BLaER1 treated with 17β-estradiol and CSF1 and Interleukin-3, amounts not matched to agents 10 nM and 100 nM (cell line): ENCODE measurements at regions not wholly inside any gene's neighbourhood (a gene's known extent, or its start where the extent isn't known, plus 50 kb on each side); places are given as distances from the start of the nearest gene placed in this dataset.

Experiments
- H3K27ac ChIP-seq, 11 experiments: shearing (Covaris generic); formaldehyde crosslinking; 2 replicates each; pipeline ENCODE4 v1.8.1; 2022
- H3K27me3 ChIP-seq, 11 experiments: shearing (Covaris generic); formaldehyde crosslinking; 2 replicates each; pipeline ENCODE4 v1.8.1; 2022
- H3K36me3 ChIP-seq, 11 experiments: shearing (Covaris generic); formaldehyde crosslinking; 2 replicates each; pipeline ENCODE4 v1.8.1; 2022
- H3K4me1 ChIP-seq, 10 experiments: shearing (Covaris generic); formaldehyde crosslinking; 2 replicates each; pipeline ENCODE4 v1.8.1; 2022
- H3K4me2 ChIP-seq, 11 experiments: shearing (Covaris generic); formaldehyde crosslinking; 2 replicates each; pipeline ENCODE4 v1.8.1; 2022
- H3K4me3 ChIP-seq, 10 experiments: shearing (Covaris generic); formaldehyde crosslinking; 2 replicates each; pipeline ENCODE4 v1.8.1; 2022
- H3K9ac ChIP-seq, 11 experiments: shearing (Covaris generic); formaldehyde crosslinking; 2 replicates each; pipeline ENCODE4 v1.8.1; 2022
- H3K9me3 ChIP-seq, 11 experiments: shearing (Covaris generic); formaldehyde crosslinking; replicated peaks in 1 of 11; 2 replicates each; pipeline ENCODE4 v1.8.1; 2022
- H4K20me1 ChIP-seq, 11 experiments: shearing (Covaris generic); formaldehyde crosslinking; 2 replicates each; pipeline ENCODE4 v1.8.1; 2022
- Cebpa-rat ChIP-seq, 11 experiments: shearing (Covaris generic); IDR thresholded peaks; 2 replicates each; pipeline ENCODE4 v1.8.1; 2022

DNA sequence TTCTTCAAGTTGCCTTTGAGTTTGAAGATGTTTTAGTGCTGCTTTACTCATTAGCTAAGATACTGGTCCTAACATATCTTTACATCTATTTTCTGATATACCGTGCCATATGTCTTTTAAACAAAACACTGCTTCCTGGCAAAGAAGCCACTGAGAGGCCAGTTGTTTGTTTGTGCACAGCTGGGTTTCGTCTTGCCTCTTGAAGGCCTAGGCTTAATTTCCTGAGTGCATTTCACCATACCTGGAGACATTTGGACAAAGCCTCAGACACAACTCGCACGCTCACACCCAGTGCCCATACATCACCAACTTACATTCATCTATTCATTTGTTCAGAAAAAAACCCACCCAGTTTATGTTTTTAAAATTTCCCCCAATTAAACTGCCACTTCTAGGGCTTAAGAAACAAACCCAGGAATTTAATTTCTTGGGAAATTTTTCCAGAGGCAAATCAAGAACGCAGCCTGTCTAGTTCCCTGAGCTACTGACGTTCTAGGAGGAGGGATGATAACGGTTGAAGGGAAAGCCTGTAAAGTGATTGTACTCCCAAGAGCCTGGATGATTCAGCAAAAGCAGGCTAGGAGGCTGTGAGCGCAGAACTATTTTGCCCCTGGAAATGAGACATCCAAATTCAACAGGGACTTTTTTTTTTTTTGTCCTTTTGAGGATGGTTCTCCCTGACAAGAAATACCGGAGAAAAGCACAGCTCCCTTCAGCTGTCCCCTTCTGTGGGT is 77.7 kb downstream of the OLIG3 start:
- peaks cover 0 to 16% (median 7%) of the 10 kb centered on the region in 11 experiments; a peak in 11 of 22 replicates for H3K9me3 ChIP-seq
- H3K27me3 ChIP-seq: 0 out of 22 replicates have a peak, but pooled peaks cover 0 to 6% (median 0%) of the 10 kb centered on the region in 11 experiments
- H3K27ac ChIP-seq: peak overlapping the region in 7 of 11 experiments; percentile 3 to 44 (median 15); a peak in 8 of 22 replicates
- no peaks in the 10 kb centered on the region for H4K20me1 ChIP-seq
- H3K4me1 ChIP-seq: peaks cover 13 to 40% (median 35%) of the 10 kb centered on the region in 10 experiments
- peak overlapping the region in 10 of 11 experiments; percentile 31 to 63 (median 46); a peak in 19 of 22 replicates for H3K4me2 ChIP-seq
- no peak for TF ChIP-seq Cebpa-rat (IDR thresholded peaks at IDR 0.05)
- peak overlapping the region in 2 of 11 experiments; percentile 19 to 25; a peak in 1 of 22 replicates for H3K9ac ChIP-seq
- H3K36me3 ChIP-seq: no peaks in the 10 kb centered on the region
- no peak overlapping the region for H3K4me3 ChIP-seq

DNA sequence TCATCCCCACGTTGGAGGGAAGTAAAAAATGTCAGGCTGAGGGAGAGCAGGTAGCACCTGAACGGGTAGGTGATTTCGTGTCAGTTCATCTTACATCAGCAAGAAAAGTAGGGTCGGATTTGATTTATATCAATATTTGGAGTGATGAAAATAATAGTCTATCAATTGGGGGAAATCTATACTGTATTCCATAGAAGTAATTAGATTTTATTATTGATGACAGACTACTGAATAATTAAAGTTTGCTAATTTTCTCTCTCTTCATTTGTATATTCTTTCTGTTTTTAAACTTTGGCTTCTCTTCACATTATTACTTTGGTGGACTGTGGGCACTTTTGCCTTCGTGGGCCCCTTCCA is 78.4 kb downstream of the OLIG3 start:
- Histone ChIP-seq H3K4me2 (peak overlapping the region in 10 of 11 experiments; percentile 52 to 83 (median 70); a peak in 15 of 22 replicates), H3K27me3 (0 out of 22 replicates have a peak, but pooled peaks cover 0 to 6% (median 0%) of the 10 kb centered on the region in 11 experiments), H3K36me3 (no peaks in the 10 kb centered on the region), H3K4me1 (peaks cover 13 to 40% (median 35%) of the 10 kb centered on the region in 10 experiments), H3K9ac (no peak overlapping the region), H3K9me3 (peaks cover 0 to 16% (median 4%) of the 10 kb centered on the region in 11 experiments; a peak in 8 of 22 replicates), H4K20me1 (no peaks in the 10 kb centered on the region), H3K27ac (no peak overlapping the region; a peak in 1 of 22 replicates), H3K4me3 (no peak overlapping the region)
- no peak for TF ChIP-seq Cebpa-rat (IDR thresholded peaks at IDR 0.05)

DNA sequence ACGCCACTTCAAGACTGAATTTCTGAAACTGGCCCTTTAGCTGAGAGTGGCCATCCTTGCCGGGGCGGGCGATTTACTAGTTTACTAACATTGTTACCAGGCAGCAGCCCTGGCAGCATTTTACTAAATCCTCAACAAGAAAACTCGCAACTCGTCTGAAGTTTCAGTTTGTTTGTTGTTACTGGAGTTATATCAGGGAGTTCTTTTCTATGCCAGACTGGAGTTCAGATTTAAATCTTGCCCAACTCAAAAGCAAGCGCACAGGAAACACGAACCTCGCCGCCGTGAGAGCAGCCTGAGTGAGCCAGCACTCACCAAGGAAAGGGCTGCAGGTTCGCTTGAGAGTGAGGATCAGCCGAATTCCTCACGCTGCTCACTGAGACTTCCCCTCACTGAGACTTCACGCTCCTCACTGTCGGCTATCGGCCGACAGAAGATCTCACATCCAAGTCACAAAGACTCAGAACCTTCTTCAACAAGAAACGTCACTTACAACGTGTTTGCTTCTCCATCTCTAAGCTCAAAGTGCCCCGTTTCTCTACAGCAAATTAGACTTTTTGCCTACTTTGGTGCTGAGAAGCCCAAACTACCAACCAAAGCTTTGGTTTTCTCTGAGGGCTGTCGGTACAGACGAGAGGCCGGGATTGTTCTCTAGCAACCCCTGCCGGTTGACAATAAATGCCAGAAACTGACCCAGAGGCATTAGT is 78.9 kb downstream of the OLIG3 start:
- H3K27me3 ChIP-seq: 0 out of 22 replicates have a peak, but pooled peaks cover 0 to 6% (median 0%) of the 10 kb centered on the region in 11 experiments
- H3K4me1 ChIP-seq: peaks cover 13 to 40% (median 35%) of the 10 kb centered on the region in 10 experiments
- TF ChIP-seq Cebpa-rat (IDR thresholded peaks at IDR 0.05): no peak
- H3K9me3 ChIP-seq: peaks cover 0 to 16% (median 4%) of the 10 kb centered on the region in 11 experiments; a peak in 8 of 22 replicates
- peak overlapping the region; percentile 52 to 83 (median 69) for H3K4me2 ChIP-seq
- peak overlapping the region in 8 of 11 experiments; percentile 8 to 59 (median 30); a peak in 12 of 22 replicates for H3K27ac ChIP-seq
- peak overlapping the region in 10 of 11 experiments; percentile 14 to 61 (median 48); a peak in 19 of 22 replicates for H3K9ac ChIP-seq
- no peaks in the 10 kb centered on the region for H4K20me1 ChIP-seq
- no peaks in the 10 kb centered on the region for H3K36me3 ChIP-seq
- peak overlapping the region in 9 of 10 experiments; percentile 11 to 52 (median 35); a peak in 12 of 20 replicates for H3K4me3 ChIP-seq

DNA sequence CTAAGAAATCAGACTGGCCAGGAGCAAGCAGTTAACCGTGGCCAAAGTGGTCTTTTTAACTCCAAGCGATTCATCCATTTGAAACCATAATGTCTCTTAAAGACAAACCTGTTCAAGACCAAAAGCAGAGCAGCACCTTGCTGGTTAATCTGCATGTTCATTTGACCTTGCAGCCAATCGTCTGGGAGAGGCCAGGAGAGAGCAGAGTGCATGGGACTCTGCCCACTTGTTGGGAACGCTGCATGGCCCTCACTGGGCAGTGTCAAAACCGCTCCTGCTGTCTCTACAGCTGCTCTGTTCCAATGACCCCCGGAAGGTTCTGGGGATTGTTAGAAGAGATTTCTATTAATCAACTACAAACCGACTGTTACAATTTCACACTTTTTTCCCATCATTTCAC is 79.6 kb downstream of the OLIG3 start:
- peak overlapping the region in 10 of 11 experiments; percentile 52 to 83 (median 68); a peak in 13 of 22 replicates for H3K4me2 ChIP-seq
- peaks cover 0 to 14% (median 4%) of the 10 kb centered on the region in 11 experiments; a peak in 8 of 22 replicates for H3K9me3 ChIP-seq
- peaks cover 13 to 40% (median 35%) of the 10 kb centered on the region in 10 experiments for H3K4me1 ChIP-seq
- no peak for TF ChIP-seq Cebpa-rat (IDR thresholded peaks at IDR 0.05)
- no peaks in the 10 kb centered on the region for H3K36me3 ChIP-seq
- 0 out of 22 replicates have a peak, but pooled peaks cover 0 to 6% (median 0%) of the 10 kb centered on the region in 11 experiments for H3K27me3 ChIP-seq
- no peaks in the 10 kb centered on the region for H4K20me1 ChIP-seq
- peak overlapping the region in 1 of 11 experiments; percentile 54; a peak in 1 of 22 replicates for H3K27ac ChIP-seq
- peak overlapping the region in 1 of 11 experiments; percentile 48; a peak in 1 of 22 replicates for H3K9ac ChIP-seq
- H3K4me3 ChIP-seq: peak overlapping the region in 1 of 10 experiments; percentile 52; a peak in 1 of 20 replicates

DNA sequence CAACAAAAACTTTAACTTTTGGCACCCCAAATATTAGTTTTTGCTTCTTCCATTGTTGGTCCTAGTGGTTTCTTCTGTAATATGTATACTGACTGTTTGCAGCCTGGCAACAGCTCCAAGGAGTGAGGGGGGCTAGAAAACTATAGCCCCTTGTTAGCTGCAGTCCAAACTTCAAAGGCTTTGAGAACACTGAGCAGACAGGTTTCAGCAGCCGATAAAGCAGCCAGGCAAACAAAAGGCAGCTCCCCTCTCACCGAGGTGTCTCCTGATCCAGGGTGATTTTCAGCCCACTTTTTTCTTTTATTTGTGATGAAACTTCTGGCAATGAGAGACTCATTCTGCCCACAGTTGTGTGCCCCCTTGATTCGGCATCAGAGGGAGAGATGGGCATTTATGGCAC is 80.7 kb downstream of the OLIG3 start:
- Histone ChIP-seq H3K9me3 (peaks cover 0 to 8% (median 4%) of the 10 kb centered on the region in 11 experiments; a peak in 5 of 22 replicates), H4K20me1 (no peaks in the 10 kb centered on the region), H3K9ac (no peak overlapping the region), H3K27ac (no peak overlapping the region), H3K4me2 (no peak overlapping the region), H3K27me3 (0 out of 22 replicates have a peak, but pooled peaks cover 0 to 6% (median 0%) of the 10 kb centered on the region in 11 experiments), H3K36me3 (no peaks in the 10 kb centered on the region), H3K4me1 (peaks cover 13 to 34% (median 29%) of the 10 kb centered on the region in 10 experiments), H3K4me3 (no peak overlapping the region)
- TF ChIP-seq Cebpa-rat (IDR thresholded peaks at IDR 0.05): no peak

DNA sequence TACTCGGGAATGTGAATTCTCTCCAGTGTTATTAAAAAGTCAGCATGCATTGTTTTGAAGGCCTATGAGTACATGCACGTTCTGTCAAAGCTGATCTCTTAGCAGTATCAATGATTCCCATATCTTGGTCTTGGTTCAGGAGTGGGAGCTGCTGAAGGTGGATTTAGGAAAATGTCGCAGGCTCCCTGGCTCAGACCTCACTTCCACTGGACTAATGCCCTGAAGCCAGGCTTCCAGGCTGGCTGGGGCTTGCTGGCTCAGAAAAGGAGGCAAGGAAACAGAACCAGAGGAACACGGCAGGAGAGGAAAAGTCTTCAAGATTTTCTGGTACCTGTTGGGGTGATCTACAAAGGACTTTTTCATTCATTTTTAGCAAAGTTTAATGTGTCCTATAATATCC is 81.6 kb downstream of the OLIG3 start:
- H3K27me3 ChIP-seq: 0 out of 22 replicates have a peak, but pooled peaks cover 0 to 6% (median 0%) of the 10 kb centered on the region in 11 experiments
- no peak for TF ChIP-seq Cebpa-rat (IDR thresholded peaks at IDR 0.05)
- peaks cover 7 to 27% (median 22%) of the 10 kb centered on the region in 10 experiments for H3K4me1 ChIP-seq
- no peaks in the 10 kb centered on the region for H3K36me3 ChIP-seq
- no peak overlapping the region for H3K4me2 ChIP-seq
- H3K4me3 ChIP-seq: no peak overlapping the region
- H3K27ac ChIP-seq: no peak overlapping the region
- no peak overlapping the region for H3K9ac ChIP-seq
- H4K20me1 ChIP-seq: no peaks in the 10 kb centered on the region
- peaks cover 0 to 13% (median 6%) of the 10 kb centered on the region in 11 experiments; a peak in 16 of 22 replicates for H3K9me3 ChIP-seq

DNA sequence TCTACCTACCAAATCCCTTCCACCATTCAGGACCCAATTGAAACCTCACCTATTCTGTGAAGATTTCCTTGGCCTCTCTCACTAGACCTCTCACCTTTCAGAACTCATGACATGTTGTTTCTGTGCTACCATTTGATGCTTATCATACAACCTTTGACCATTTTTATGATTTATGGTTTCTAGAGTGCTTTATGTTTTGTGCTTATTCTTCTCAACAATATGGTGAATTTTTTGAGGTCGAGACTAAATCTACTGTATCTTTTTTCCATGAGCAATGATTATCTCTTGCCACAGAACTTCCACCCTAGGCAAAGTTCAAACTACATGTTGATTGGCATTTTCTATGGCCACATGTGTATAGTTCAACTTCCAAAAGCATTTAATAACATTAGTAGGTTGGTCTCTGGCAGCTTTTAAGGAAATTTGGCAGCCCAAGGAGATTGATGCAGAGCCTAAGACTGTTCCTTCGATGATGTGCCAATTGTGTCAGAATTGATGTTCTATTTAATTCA is 84.9 kb downstream of the OLIG3 start:
- no peak for TF ChIP-seq Cebpa-rat (IDR thresholded peaks at IDR 0.05)
- Histone ChIP-seq H3K9ac (no peak overlapping the region), H3K27me3 (no peaks in the 10 kb centered on the region), H3K4me1 (peaks cover 0 to under 1% (median 0%) of the 10 kb centered on the region in 10 experiments; a peak in 1 of 20 replicates), H3K36me3 (no peaks in the 10 kb centered on the region), H4K20me1 (no peaks in the 10 kb centered on the region), H3K9me3 (peaks cover 13 to 27% (median 22%) of the 10 kb centered on the region in 11 experiments), H3K27ac (no peak overlapping the region), H3K4me3 (no peak overlapping the region), H3K4me2 (no peak overlapping the region)

DNA sequence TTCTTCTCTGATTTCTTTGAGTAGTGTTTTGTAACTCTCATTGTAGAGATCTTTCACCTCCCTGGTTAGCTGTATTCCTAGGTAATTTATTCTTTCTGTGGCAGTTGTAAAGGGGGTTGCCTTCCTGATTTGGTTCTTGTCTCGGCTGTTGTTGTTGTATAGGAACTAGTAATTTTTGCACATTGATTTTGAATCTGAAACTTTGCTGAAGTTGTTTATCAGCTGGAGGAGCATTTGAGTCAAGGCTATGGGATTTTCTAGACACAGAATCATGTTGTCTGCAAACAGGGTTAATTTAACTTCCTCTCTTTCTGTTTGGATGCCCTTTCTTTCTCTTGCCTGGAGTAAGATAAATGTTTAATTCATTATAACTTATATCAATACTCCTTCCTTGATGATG is 86.4 kb downstream of the OLIG3 start:
- Histone ChIP-seq H3K4me2 (no peak overlapping the region), H3K36me3 (no peaks in the 10 kb centered on the region), H3K4me1 (no peaks in the 10 kb centered on the region; a peak in 1 of 20 replicates), H4K20me1 (no peaks in the 10 kb centered on the region), H3K27me3 (no peaks in the 10 kb centered on the region), H3K9ac (no peak overlapping the region), H3K4me3 (no peak overlapping the region), H3K9me3 (peaks cover 13 to 27% (median 22%) of the 10 kb centered on the region in 11 experiments), H3K27ac (no peak overlapping the region)
- no peak for TF ChIP-seq Cebpa-rat (IDR thresholded peaks at IDR 0.05)
